AG04450 (cell line): ENCODE measurements at regions not wholly inside any gene's neighbourhood (a gene's known extent, or its start where the extent isn't known, plus 50 kb on each side); places are given as distances from the start of the nearest gene placed in this dataset.
"Not testable (repeated sequence)": the region's sequence is repeated elsewhere in the genome, so short reads cannot be mapped to it uniquely, and the experiment has no call there.

Source experiments
- CTCF ChIA-PET: fragments of 300-600, 350-600 bp; formaldehyde crosslinking; extraction: SDS; loops from one replicate; lab custom pipeline; 2022; ENCODE audit warnings: antibody characterized with exemption, inconsistent platforms; lab: Charles Lee
- POLR2A ChIA-PET: fragments of 350-600 bp; formaldehyde crosslinking; extraction: SDS; loops from one replicate; lab custom pipeline; 2021; ENCODE audit warnings: antibody characterized with exemption, inconsistent platforms; lab: Yijun Ruan, JAX
- DNase-seq: peaks from one replicate; pipeline ENCODE4 v3.0.0-alpha.2; 2011; ENCODE audit warnings: low read depth, low spot score
- H3K27ac ChIP-seq: one replicate; pipeline ENCODE4 v1.5.1; 2012; ENCODE audit warnings: low read depth, low read length, control low read depth
- H3K27me3 ChIP-seq: one replicate; pipeline ENCODE4 v1.6.0; 2012; ENCODE audit warnings: low read length; ENCODE audit not compliant: control insufficient read depth, insufficient read depth
- H3K4me3 ChIP-seq: 2 replicates; pipeline ENCODE4 v1.5.1; 2011; ENCODE audit warnings: mild to moderate bottlenecking, low read depth, low read length, control low read depth
- H3K9me3 ChIP-seq: 2 replicates; pipeline ENCODE4 v1.5.1; 2012; ENCODE audit warnings: low read length; ENCODE audit not compliant: control insufficient read depth, insufficient read depth
- CTCF ChIP-seq: IDR thresholded peaks from 2 replicates; pipeline ENCODE4 v1.5.1; 2011; ENCODE audit warnings: low read depth, low read length, control low read depth, inconsistent platforms

GRCh38 chr15:34637305-34637704, 53.9 kb upstream of the GOLGA8B start:
- POLR2A ChIA-PET = no interaction called here
- H3K9me3 ChIP-seq = no peaks in the 10 kb centered on the region

GRCh38 chr15:34633602-34634001, 50.2 kb upstream of the GOLGA8B start:
- POLR2A ChIA-PET, H3K4me3 ChIP-seq, CTCF ChIA-PET: not testable (repeated sequence)

More at GRCh38 chr15:34637305-34637704, 53.9 kb upstream of the GOLGA8B start:
- H3K27ac ChIP-seq = no peak overlapping the region
- no peak for DNase-seq
- H3K4me3 ChIP-seq = no peak overlapping the region
- H3K27me3 ChIP-seq = no peaks in the 10 kb centered on the region
- CTCF ChIA-PET = interaction anchor here (1.1 kb wide), 1 partner anchor 16 kb away, joined by 3 read pairs; no protein-coding TSS in a partner anchor
- TF ChIP-seq CTCF = no peak

More at GRCh38 chr15:34633602-34634001, 50.2 kb upstream of the GOLGA8B start:
- not testable (repeated sequence) for H3K9me3 ChIP-seq, DNase-seq, H3K27ac ChIP-seq, H3K27me3 ChIP-seq
